Right lobe of liver (tissue), 6 donors: ENCODE measurements at regions not wholly inside any gene's neighbourhood (a gene's known extent, or its start where the extent isn't known, plus 50 kb on each side); places are given as distances from the start of the nearest gene placed in this dataset.

Source experiments
- ATAC-seq, 4 donors: fragments of 200-7000 bp; cut with Tn5 transposase; one replicate each; pipeline ENCODE4 v1.9.1; 2020; ENCODE audit warnings: mild to moderate bottlenecking in 4 of 4, moderate library complexity in 4 of 4
- DNase-seq, 3 donors: peaks; one replicate each; pipeline ENCODE4 v3.0.0-alpha.2; 2020
- H3K27ac ChIP-seq, 3 donors: fragments of 200-600 bp; one replicate each; pipeline ENCODE4 v1.8.0; 2022
- H3K27me3 ChIP-seq, 2 donors: fragments of 200-600 bp; one replicate each; pipeline ENCODE4 v1.8.0; 2022
- H3K36me3 ChIP-seq, 4 donors: fragments of 200-600 bp; sonication (generic) in 1 of 4; one replicate each; pipeline versions ENCODE4 v1.5.1 to v1.8.0; 2017 to 2022; ENCODE audit warnings: control low read depth in 1 of 4
- H3K4me1 ChIP-seq, 4 donors: fragments of 200-600 bp; sonication (generic) in 1 of 4; one replicate each; pipeline versions ENCODE4 v1.5.1 to v1.8.0; 2017 to 2022; ENCODE audit warnings: control low read depth in 1 of 4
- H3K4me3 ChIP-seq, 3 donors: fragments of 200-600 bp; one replicate each; pipeline ENCODE4 v1.8.0; 2022
- H3K9me3 ChIP-seq, 4 donors: fragments of 200-600 bp; sonication (generic) in 1 of 4; one replicate each; pipeline versions ENCODE4 v1.5.1 to v1.8.0; 2017 to 2022; ENCODE audit warnings: control low read depth in 1 of 4
- POLR2A ChIP-seq: fragments of 450-650 bp; IDR thresholded peaks from one replicate; pipeline ENCODE4 v1.6.1; 2017; ENCODE audit warnings: antibody characterized with exemption, mild to moderate bottlenecking
- WGBS: methylation state at CpG from one replicate; pipeline ENCODE4 v1.1.6; 2018; ENCODE audit warnings: low coverage, low lambda C conversion rate; ENCODE audit not compliant: insufficient coverage; ENCODE audit errors: missing lambda C conversion rate; 5-methylcytosine and 5-hydroxymethylcytosine counted together
- intact Hi-C, 2 donors: fragments of 100-400 bp; cut with DNase I; formaldehyde crosslinking; loops; one replicate each; pipeline versions ENCODE4 v1.11.2 to v1.14.1; 2022
- TF ChIP-seq, protein P1 (sequence below), 4 donors: fragments of 200-600 bp in 3 of 4; fragments of 450-650 bp in 1 of 4; IDR thresholded peaks; one replicate each; pipeline versions ENCODE4 v1.5.1 to v1.8.0; 2016 to 2022; ENCODE audit warnings: antibody characterized with exemption in 4 of 4, mild to moderate bottlenecking in 2 of 4
- donor health status: DM: no; HTN: yes; CAD: no.
- donor health status: DM: no; HTN: no; CAD: no.
- donor health status: DM: no; HTN: no; CAD: no.
- donor health status: DM: no; HTN: yes; CAD: no.
- donor health status: DM: no; HTN: yes; CAD: no.

DNA sequence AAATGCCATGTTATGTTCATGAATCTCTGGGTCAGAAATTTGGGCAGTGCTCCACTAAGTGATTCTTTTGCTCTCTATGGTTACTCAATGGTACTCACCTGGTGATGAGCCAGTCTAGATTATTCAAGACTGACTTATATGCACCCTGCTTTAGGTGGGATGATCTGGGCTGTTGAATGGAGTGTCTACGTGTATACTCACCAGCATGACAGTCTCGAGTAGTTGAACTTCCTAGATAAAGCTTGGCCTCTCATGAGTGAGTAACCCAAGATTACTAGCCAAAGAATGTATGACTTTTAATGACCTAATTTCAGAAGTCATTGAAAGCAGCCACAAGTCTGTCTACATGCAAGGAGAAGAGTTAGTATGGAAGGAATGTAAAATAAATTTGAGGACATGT is 77.5 kb upstream of the CADM2 start:
- Histone ChIP-seq H3K4me1 (no peaks in the 10 kb centered on the region), H3K9me3 (no peaks in the 10 kb centered on the region), H3K27ac (no peak overlapping the region), H3K36me3 (no peaks in the 10 kb centered on the region), H3K27me3 (no peaks in the 10 kb centered on the region), H3K4me3 (no peak overlapping the region)
- ATAC-seq (no peak), DNase-seq (no peak)
- 39% methylated on average over 2 of the region's 2 CpGs for WGBS
- intact Hi-C loops, result no loop called here
- no peak for TF ChIP-seq POLR2A
- TF ChIP-seq, protein P1, sequence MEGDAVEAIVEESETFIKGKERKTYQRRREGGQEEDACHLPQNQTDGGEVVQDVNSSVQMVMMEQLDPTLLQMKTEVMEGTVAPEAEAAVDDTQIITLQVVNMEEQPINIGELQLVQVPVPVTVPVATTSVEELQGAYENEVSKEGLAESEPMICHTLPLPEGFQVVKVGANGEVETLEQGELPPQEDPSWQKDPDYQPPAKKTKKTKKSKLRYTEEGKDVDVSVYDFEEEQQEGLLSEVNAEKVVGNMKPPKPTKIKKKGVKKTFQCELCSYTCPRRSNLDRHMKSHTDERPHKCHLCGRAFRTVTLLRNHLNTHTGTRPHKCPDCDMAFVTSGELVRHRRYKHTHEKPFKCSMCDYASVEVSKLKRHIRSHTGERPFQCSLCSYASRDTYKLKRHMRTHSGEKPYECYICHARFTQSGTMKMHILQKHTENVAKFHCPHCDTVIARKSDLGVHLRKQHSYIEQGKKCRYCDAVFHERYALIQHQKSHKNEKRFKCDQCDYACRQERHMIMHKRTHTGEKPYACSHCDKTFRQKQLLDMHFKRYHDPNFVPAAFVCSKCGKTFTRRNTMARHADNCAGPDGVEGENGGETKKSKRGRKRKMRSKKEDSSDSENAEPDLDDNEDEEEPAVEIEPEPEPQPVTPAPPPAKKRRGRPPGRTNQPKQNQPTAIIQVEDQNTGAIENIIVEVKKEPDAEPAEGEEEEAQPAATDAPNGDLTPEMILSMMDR (IDR thresholded peaks at IDR 0.05), result no peak

DNA sequence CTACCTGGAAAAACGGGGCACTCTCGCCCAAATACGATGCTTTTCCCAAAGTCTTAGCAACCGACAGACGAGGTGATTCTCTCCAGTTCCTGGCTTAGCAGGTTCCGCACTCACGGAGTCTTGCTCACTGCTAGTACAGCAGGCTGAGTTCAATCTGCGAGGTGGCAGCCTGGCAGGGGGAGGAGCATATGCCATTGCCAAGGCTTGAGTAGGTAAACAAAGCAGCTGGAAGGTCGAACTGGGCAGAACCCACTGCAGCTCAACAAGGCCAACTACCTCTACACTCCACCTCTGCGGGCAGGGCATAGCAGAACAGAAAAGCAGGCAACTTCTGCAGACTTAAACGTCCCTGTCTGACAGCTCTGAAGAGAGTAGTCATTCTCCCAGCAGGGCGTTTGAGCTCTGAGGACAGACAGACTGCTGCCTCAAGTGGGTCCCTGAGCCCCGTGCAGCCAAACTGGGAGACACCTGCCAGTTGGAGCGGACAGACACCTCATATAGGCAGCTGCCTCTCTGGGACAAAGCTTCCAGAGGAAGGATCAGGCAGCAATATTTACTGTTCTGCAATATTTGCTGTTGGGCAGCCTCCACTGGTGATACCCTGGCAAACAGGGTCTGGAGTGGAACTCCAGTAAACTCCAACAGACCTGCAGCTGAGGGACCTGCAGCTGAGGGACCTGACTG is 73.4 kb upstream of the CADM2 start:
- ATAC-seq (peak in 3 of 4 donors; percentile 28 to 100 (median 81)), DNase-seq (peak in 1 of 3 donors; percentile 86)
- no peaks in the 10 kb centered on the region for H3K36me3 ChIP-seq
- intact Hi-C loops, result no loop called here
- WGBS, result 45% methylated on average over 9 of the region's 14 CpGs
- H3K27ac ChIP-seq, result no peak overlapping the region
- no peaks in the 10 kb centered on the region for H3K27me3 ChIP-seq
- no peak for TF ChIP-seq POLR2A
- TF ChIP-seq, protein P1 (IDR thresholded peaks at IDR 0.05), result no peak
- no peaks in the 10 kb centered on the region for H3K4me1 ChIP-seq
- no peak overlapping the region for H3K4me3 ChIP-seq
- H3K9me3 ChIP-seq, result no peaks in the 10 kb centered on the region

DNA sequence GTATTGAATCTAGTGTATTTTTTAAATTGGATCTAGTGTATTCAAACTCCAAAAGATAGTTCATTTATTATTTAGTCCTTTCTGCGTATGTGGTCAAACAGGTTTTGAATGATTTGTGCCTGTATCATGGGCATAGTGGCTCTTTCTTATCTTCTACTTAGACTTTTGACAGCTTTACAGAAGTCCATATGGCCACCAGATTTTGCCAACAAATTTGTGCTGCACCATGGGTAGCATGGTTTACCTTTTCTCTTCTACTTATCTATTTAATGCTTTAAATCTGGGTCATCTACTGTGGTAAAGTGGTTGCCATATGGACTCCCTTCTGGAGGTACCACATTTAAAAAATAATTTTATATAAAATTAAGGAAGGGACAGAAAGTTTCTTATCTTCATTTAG is 66.9 kb upstream of the CADM2 start:
- WGBS, result 90% methylated on average over 1 of the region's 1 CpG
- Histone ChIP-seq H3K9me3 (no peaks in the 10 kb centered on the region), H3K36me3 (no peaks in the 10 kb centered on the region), H3K4me1 (no peaks in the 10 kb centered on the region), H3K27me3 (no peaks in the 10 kb centered on the region), H3K4me3 (no peak overlapping the region), H3K27ac (no peak overlapping the region)
- no peak for TF ChIP-seq POLR2A
- TF ChIP-seq, protein P1 (IDR thresholded peaks at IDR 0.05), result no peak
- ATAC-seq (no peak), DNase-seq (no peak)
- intact Hi-C loops, result no loop called here

DNA sequence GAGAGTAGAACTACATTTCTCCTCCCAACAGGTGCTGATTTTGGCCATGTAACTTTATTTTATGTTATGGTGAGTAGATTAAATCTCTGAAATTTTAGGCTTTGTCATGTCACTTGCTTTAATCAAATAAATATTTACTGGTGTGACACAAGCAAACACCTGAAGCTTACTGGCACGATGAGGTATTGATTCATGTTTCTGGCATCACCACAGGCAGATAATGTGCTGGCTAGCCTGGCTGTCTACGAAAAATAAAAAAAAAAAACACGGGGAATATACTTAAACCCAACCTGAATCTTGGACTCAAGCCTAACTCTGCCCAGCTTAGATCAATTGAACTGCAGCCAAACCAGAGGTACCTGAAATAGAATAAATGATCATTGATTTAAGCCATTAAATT is 65.6 kb upstream of the CADM2 start:
- ATAC-seq (peak in 3 of 4 donors; percentile 38 to 91 (median 43)), DNase-seq (peak in 1 of 3 donors; percentile 45)
- TF ChIP-seq, protein P1 (IDR thresholded peaks at IDR 0.05), result no peak
- no peak for TF ChIP-seq POLR2A
- no peaks in the 10 kb centered on the region for H3K36me3 ChIP-seq
- no peaks in the 10 kb centered on the region for H3K27me3 ChIP-seq
- WGBS, result 33% methylated on average over 3 of the region's 3 CpGs
- intact Hi-C loops, result no loop called here
- no peak overlapping the region for H3K4me3 ChIP-seq
- no peaks in the 10 kb centered on the region for H3K4me1 ChIP-seq
- H3K27ac ChIP-seq, result no peak overlapping the region
- H3K9me3 ChIP-seq, result no peaks in the 10 kb centered on the region

DNA sequence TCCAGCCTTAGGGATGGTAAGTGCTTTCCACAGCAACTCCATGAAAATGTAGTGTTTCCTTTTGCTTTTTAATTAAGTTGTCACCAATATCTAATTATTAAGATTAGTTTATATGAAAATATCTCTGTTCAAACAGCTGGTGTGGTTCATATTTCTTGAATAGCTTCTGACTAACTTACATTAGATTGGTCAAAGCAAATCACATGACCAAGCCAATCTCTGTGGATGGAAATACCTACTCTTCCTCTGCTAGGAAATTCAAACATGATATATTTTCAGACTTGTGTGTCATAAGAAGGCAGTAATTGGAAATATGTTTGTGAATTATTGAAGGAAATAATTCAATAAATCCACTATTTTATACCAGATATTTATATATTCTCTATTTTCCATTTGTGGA is 54.6 kb upstream of the CADM2 start:
- ATAC-seq, result no peak
- Histone ChIP-seq H3K4me3 (no peak overlapping the region), H3K36me3 (no peaks in the 10 kb centered on the region), H3K9me3 (no peaks in the 10 kb centered on the region), H3K4me1 (no peaks in the 10 kb centered on the region), H3K27me3 (no peaks in the 10 kb centered on the region), H3K27ac (no peak overlapping the region)
- DNase-seq, result no peak
- TF ChIP-seq, protein P1 (IDR thresholded peaks at IDR 0.05), result no peak
- no peak for TF ChIP-seq POLR2A
- intact Hi-C loops, result no loop called here
